ENCODE measurements at regions not wholly inside any gene's neighbourhood (a gene's known extent, or its start where the extent isn't known, plus 50 kb on each side); places are given as distances from the start of the nearest gene placed in this dataset.

DNA sequence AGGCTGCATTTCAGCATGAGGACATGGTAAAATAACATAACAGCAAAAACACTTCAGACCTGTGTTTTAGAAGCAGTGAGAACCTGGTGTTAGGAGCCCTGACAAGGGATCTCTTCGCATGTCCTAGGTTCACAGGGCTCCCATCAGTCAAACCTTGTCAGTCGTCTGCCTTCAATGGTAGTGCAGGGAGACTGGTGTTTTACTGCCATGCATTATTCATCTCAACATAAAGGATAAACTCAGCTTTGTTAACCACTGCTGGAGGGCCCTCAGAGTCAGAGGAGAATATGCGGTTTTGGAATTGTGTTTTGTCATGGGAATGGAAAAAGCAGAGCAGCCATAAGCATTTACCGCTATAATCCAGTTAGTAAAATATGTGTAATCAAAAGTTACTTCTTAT, 275.9 kb upstream of the GCFC2 start:
- TF ChIP-seq, protein P1, sequence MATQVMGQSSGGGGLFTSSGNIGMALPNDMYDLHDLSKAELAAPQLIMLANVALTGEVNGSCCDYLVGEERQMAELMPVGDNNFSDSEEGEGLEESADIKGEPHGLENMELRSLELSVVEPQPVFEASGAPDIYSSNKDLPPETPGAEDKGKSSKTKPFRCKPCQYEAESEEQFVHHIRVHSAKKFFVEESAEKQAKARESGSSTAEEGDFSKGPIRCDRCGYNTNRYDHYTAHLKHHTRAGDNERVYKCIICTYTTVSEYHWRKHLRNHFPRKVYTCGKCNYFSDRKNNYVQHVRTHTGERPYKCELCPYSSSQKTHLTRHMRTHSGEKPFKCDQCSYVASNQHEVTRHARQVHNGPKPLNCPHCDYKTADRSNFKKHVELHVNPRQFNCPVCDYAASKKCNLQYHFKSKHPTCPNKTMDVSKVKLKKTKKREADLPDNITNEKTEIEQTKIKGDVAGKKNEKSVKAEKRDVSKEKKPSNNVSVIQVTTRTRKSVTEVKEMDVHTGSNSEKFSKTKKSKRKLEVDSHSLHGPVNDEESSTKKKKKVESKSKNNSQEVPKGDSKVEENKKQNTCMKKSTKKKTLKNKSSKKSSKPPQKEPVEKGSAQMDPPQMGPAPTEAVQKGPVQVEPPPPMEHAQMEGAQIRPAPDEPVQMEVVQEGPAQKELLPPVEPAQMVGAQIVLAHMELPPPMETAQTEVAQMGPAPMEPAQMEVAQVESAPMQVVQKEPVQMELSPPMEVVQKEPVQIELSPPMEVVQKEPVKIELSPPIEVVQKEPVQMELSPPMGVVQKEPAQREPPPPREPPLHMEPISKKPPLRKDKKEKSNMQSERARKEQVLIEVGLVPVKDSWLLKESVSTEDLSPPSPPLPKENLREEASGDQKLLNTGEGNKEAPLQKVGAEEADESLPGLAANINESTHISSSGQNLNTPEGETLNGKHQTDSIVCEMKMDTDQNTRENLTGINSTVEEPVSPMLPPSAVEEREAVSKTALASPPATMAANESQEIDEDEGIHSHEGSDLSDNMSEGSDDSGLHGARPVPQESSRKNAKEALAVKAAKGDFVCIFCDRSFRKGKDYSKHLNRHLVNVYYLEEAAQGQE (tag by site-specific recombination; IDR thresholded peaks at IDR 0.05): no peak
- TF ChIP-seq ZFP41 (tag by site-specific recombination; IDR thresholded peaks at IDR 0.05; ENCODE audit: borderline replicate concordance): no peak

Measured in HEK293 (cell line).